Prostate gland (tissue), 2 donors: ENCODE measurements at regions not wholly inside any gene's neighbourhood (a gene's known extent, or its start where the extent isn't known, plus 50 kb on each side); places are given as distances from the start of the nearest gene placed in this dataset.

Source experiments
- POLR2AphosphoS5 ChIP-seq: sonication (generic); formaldehyde crosslinking; IDR thresholded peaks from one replicate; pipeline ENCODE4 v1.6.1; 2017; ENCODE audit warnings: antibody characterized with exemption
- TF ChIP-seq, protein P1 (sequence below), 4 experiments: fragments of 200-600 bp in 2 of 4; fragments of 450-650 bp in 2 of 4; sonication (generic) in 2 of 4; IDR thresholded peaks; 1 replicate in 3 of 4; 2 replicates in 1 of 4; pipeline ENCODE4 v1.5.1; 2016 to 2019; ENCODE audit warnings: antibody characterized with exemption in 4 of 4, mild to moderate bottlenecking in 2 of 4, moderate library complexity in 2 of 4

DNA sequence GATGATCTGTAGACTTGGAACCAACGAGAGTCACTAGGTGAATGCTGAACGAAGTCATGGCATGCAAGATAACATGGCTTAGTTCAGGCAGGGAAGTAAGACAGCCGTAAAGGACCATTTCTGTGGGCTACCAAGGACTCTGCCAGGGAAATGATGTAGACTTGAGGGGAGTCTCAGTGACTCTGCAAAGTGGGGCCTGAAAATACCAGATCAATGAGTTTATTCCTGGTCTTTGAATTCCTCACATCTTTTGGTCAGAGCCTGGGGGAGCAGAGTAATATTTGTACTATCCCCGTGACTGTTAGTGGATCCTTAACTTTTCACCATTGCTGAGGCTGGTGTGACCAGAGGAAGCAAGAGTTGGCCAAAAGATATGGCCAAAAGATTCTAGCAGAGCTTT is 60.7 kb upstream of the INHBA start:
- TF ChIP-seq, protein P1, sequence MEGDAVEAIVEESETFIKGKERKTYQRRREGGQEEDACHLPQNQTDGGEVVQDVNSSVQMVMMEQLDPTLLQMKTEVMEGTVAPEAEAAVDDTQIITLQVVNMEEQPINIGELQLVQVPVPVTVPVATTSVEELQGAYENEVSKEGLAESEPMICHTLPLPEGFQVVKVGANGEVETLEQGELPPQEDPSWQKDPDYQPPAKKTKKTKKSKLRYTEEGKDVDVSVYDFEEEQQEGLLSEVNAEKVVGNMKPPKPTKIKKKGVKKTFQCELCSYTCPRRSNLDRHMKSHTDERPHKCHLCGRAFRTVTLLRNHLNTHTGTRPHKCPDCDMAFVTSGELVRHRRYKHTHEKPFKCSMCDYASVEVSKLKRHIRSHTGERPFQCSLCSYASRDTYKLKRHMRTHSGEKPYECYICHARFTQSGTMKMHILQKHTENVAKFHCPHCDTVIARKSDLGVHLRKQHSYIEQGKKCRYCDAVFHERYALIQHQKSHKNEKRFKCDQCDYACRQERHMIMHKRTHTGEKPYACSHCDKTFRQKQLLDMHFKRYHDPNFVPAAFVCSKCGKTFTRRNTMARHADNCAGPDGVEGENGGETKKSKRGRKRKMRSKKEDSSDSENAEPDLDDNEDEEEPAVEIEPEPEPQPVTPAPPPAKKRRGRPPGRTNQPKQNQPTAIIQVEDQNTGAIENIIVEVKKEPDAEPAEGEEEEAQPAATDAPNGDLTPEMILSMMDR (IDR thresholded peaks at IDR 0.05) = no peak
- TF ChIP-seq POLR2AphosphoS5 = no peak
